K562 (cell line): ENCODE measurements at regions not wholly inside any gene's neighbourhood (a gene's known extent, or its start where the extent isn't known, plus 50 kb on each side); places are given as distances from the start of the nearest gene placed in this dataset. TPM values are rescaled to one million over a fixed set of nuclear protein-coding genes. Genes with fewer than 3 reads are reported as not detected.
"Not testable (repeated sequence)": the region's sequence is repeated elsewhere in the genome, so short reads cannot be mapped to it uniquely, and the experiment has no call there.

Source experiments
- ATAC-seq: fragments of 200-7000 bp; cut with Tn5 transposase; 3 replicates; pipeline ENCODE4 v1.9.1; 2020; ENCODE audit warnings: moderate library complexity
- BruUV-seq: library from RNA; stranded (reverse); fragments of 400-500 nt; replicated peaks from 2 replicates; lab custom pipeline; 2021; lab: Mats Ljungman, UMichigan
- CTCF ChIA-PET: fragments of 300-600 bp; formaldehyde crosslinking; extraction: SDS; loops from one replicate; lab custom pipeline; 2021; ENCODE audit warnings: low intra/inter-chr PET ratio; lab: Yijun Ruan, JAX
- POLR2A ChIA-PET: fragments of 300-600, 350-650 bp; sonication (Branson Sonifier 250); formaldehyde crosslinking; extraction: SDS; loops from one replicate; lab custom pipeline; 2021; ENCODE audit warnings: antibody characterized with exemption, inconsistent platforms; lab: Yijun Ruan, JAX
- DNase-seq, 4 experiments: peaks; one replicate each; pipeline versions ENCODE4 v3.0.0 to v3.0.0-alpha.2; 2011 to 2018; ENCODE audit warnings: low spot score in 3 of 4, mixed read lengths in 3 of 4; ENCODE audit errors: extremely low read depth in 1 of 4
- FAIRE-seq: peaks from 2 replicates; lab custom pipeline; 2011; peaks lifted over from hg19 to GRCh38; lab: Jason Lieb, UNC
- H2AFZ ChIP-seq: 2 replicates; pipeline ENCODE4 v1.6.0; 2011; ENCODE audit warnings: low read depth, low read length, control low read depth, inconsistent platforms
- H3K27ac ChIP-seq: fragments of 200-600 bp; 3 replicates; pipeline ENCODE4 v1.8.0; 2011; ENCODE audit warnings: low read depth, mild to moderate bottlenecking, control low read depth, inconsistent platforms, low read length, moderate library complexity, mixed read lengths; ENCODE audit errors: extremely low read depth
- H3K27me3 ChIP-seq, 2 experiments: fragments of 300-600 bp in 1 of 2; 2 replicates in 1 of 2; 3 replicates in 1 of 2; pipeline versions ENCODE4 v1.6.0 to v1.8.0; 2011; ENCODE audit warnings: inconsistent platforms in 2 of 2, low read length in 2 of 2, mild to moderate bottlenecking in 1 of 2, mixed read lengths in 1 of 2, moderate library complexity in 1 of 2; ENCODE audit not compliant: control insufficient read depth in 2 of 2, insufficient read depth in 2 of 2
- H3K36me3 ChIP-seq: fragments of 300-600 bp; 3 replicates; pipeline ENCODE4 v1.8.0; 2011; ENCODE audit warnings: mild to moderate bottlenecking, low read length, inconsistent platforms; ENCODE audit not compliant: control insufficient read depth, insufficient read depth
- H3K4me1 ChIP-seq, 2 experiments: fragments of 200-600 bp in 1 of 2; replicated peaks in 1 of 2; 2 replicates in 1 of 2; 3 replicates in 1 of 2; pipeline versions ENCODE4 v1.5.1 to v1.8.0; 2011; ENCODE audit warnings: inconsistent platforms in 2 of 2, low read length in 2 of 2, mild to moderate bottlenecking in 1 of 2, mixed read lengths in 1 of 2, moderate library complexity in 1 of 2; ENCODE audit not compliant: control insufficient read depth in 2 of 2, insufficient read depth in 2 of 2
- H3K4me2 ChIP-seq: 2 replicates; pipeline ENCODE4 v1.6.1; 2011; ENCODE audit warnings: low read length, control low read depth, inconsistent platforms, mixed read lengths; ENCODE audit not compliant: insufficient read depth
- H3K4me3 ChIP-seq: fragments of 200-600 bp; sonication (generic), shearing (Covaris generic); 2 replicates; pipeline ENCODE4 v1.5.1; 2016; ENCODE audit warnings: control low read depth, inconsistent platforms
- H3K79me2 ChIP-seq: fragments of 200-600 bp; 3 replicates; pipeline ENCODE4 v1.8.0; 2011; ENCODE audit warnings: low read length, inconsistent platforms; ENCODE audit not compliant: control insufficient read depth, insufficient read depth
- H3K9ac ChIP-seq, 2 experiments: 2 replicates each; pipeline versions ENCODE4 v1.6.0 to v1.6.1; 2011; ENCODE audit warnings: low read depth in 2 of 2, low read length in 2 of 2, control low read depth in 1 of 2, inconsistent platforms in 1 of 2, mild to moderate bottlenecking in 1 of 2, mixed read lengths in 1 of 2; ENCODE audit not compliant: insufficient read depth in 1 of 2
- H3K9me1 ChIP-seq: one replicate; pipeline ENCODE4 v1.6.0; 2011; ENCODE audit warnings: inconsistent platforms, mild to moderate bottlenecking, low read length, moderate library complexity; ENCODE audit not compliant: control insufficient read depth, insufficient read depth
- H3K9me3 ChIP-seq: replicated peaks from 2 replicates; pipeline ENCODE4 v1.5.1; 2011; ENCODE audit warnings: low read depth, low read length, inconsistent platforms; ENCODE audit not compliant: control insufficient read depth, insufficient read depth
- H4K20me1 ChIP-seq: replicated peaks from 2 replicates; pipeline ENCODE4 v1.6.1; 2011; ENCODE audit warnings: low read length, inconsistent platforms, mixed read lengths; ENCODE audit not compliant: control insufficient read depth, insufficient read depth
- RAD51 ChIP-seq: fragments of 450-650 bp; IDR thresholded peaks from 2 replicates; pipeline ENCODE4 v1.7.1; 2016; ENCODE audit warnings: low read depth, mild to moderate bottlenecking, borderline replicate concordance
- WGBS: fragments of 100-300 bp; shearing (Covaris generic); methylation state at CpG from one replicate; pipeline ENCODE4 v1.1.6; 2016; ENCODE audit warnings: low coverage, mixed read lengths; ENCODE audit not compliant: insufficient coverage; ENCODE audit errors: missing lambda C conversion rate; 5-methylcytosine and 5-hydroxymethylcytosine counted together
- in situ Hi-C: fragments of 300-500 bp; cut with MboI; formaldehyde crosslinking; loops from 4 replicates; pipeline ENCODE4 v1.15.0; 2018; ENCODE audit warnings: inconsistent platforms, mixed read lengths
- intact Hi-C: fragments of 100-400 bp; cut with micrococcal nuclease; formaldehyde crosslinking; loops from 2 replicates; pipeline ENCODE4 v1.14.2; 2022
- small RNA-seq: library from RNA; depleted of rRNA; stranded (forward); fragments of <200 nt; gene quantifications from one replicate; pipeline ENCODE3, GENCODE V24; 2014

GRCh38 chr15:32227410-32228114, 175.5 kb downstream of the GOLGA8K start:
- FAIRE-seq, BruUV-seq, CTCF ChIA-PET, intact Hi-C loops, H3K4me3 ChIP-seq, H3K79me2 ChIP-seq, POLR2A ChIA-PET, in situ Hi-C loops, DNase-seq, H3K27ac ChIP-seq, H4K20me1 ChIP-seq, H3K27me3 ChIP-seq, ATAC-seq, H3K4me2 ChIP-seq, H3K9ac ChIP-seq, H3K9me3 ChIP-seq, H3K9me1 ChIP-seq, H3K4me1 ChIP-seq, H2AFZ ChIP-seq, H3K36me3 ChIP-seq: not testable (repeated sequence)
- 0% methylated on average over 1 of the region's 2 CpGs for WGBS

GRCh38 chr15:32222716-32223115, 180.4 kb downstream of the GOLGA8K start:
- Histone ChIP-seq H3K79me2 (no peaks in the 10 kb centered on the region), H3K27ac (no peak overlapping the region), H3K27me3 (no peaks in the 10 kb centered on the region), H3K4me2 (no peak overlapping the region), H2AFZ (no peak overlapping the region), H3K36me3 (no peaks in the 10 kb centered on the region), H4K20me1 (no peaks in the 10 kb centered on the region), H3K4me1 (no peaks in the 10 kb centered on the region), H3K9me1 (no peaks in the 10 kb centered on the region), H3K9me3 (no peaks in the 10 kb centered on the region), H3K4me3 (no peak overlapping the region), H3K9ac (no peak overlapping the region)
- DNase-seq (no peak), FAIRE-seq (no peak), ATAC-seq (no peak)
- intact Hi-C loops (no loop called here), in situ Hi-C loops (loop anchor here (5.0 kb wide), 1 partner anchor 1910 kb away; no protein-coding TSS in a partner anchor)
- WGBS: 0% methylated on average over 1 of the region's 1 CpG
- BruUV-seq: no TSS peak
- POLR2A ChIA-PET: no interaction called here
- CTCF ChIA-PET: no interaction called here
- no peak for TF ChIP-seq RAD51

Small RNA genes lying in the stretch of these regions (small RNA-seq; reads per million reads assigned to genes)
- not detected for gene RNU6-18P
